ENCODE measurements at regions not wholly inside any gene's neighbourhood (a gene's known extent, or its start where the extent isn't known, plus 50 kb on each side); places are given as distances from the start of the nearest gene placed in this dataset.

- no peak for TF ChIP-seq CTCF (IDR thresholded peaks at IDR 0.05; ENCODE audit: low read length)
- no peak for TF ChIP-seq EZH2phosphoT487 (IDR thresholded peaks at IDR 0.05; ENCODE audit: low read length)
Observed at GRCh38 chr11:8766043-8766987, 83.7 kb downstream of the RPL27A start.
